ENCODE measurements at regions not wholly inside any gene's neighbourhood (a gene's known extent, or its start where the extent isn't known, plus 50 kb on each side); places are given as distances from the start of the nearest gene placed in this dataset.

DNA sequence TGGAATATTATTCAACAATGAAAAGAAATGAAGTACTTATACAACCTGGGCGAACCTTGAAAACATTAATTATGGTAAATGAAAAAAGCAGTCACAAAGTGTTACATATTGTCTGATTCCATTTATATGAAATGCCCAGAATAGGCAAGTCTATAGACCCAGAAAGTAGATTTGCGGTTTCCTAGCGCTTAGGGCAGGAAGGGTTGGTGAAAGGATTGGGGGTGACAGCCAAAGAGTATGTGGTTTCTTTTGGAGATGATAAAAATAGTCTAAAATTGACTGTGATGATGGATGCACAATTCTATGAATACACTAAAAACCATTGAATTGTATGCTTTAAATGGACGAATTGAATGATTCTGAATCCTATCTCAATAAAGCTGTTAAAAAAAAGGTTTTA is 55.8 kb downstream of the RESF1 start:
- TF ChIP-seq, protein P1, sequence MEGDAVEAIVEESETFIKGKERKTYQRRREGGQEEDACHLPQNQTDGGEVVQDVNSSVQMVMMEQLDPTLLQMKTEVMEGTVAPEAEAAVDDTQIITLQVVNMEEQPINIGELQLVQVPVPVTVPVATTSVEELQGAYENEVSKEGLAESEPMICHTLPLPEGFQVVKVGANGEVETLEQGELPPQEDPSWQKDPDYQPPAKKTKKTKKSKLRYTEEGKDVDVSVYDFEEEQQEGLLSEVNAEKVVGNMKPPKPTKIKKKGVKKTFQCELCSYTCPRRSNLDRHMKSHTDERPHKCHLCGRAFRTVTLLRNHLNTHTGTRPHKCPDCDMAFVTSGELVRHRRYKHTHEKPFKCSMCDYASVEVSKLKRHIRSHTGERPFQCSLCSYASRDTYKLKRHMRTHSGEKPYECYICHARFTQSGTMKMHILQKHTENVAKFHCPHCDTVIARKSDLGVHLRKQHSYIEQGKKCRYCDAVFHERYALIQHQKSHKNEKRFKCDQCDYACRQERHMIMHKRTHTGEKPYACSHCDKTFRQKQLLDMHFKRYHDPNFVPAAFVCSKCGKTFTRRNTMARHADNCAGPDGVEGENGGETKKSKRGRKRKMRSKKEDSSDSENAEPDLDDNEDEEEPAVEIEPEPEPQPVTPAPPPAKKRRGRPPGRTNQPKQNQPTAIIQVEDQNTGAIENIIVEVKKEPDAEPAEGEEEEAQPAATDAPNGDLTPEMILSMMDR (IDR thresholded peaks at IDR 0.05) = no peak
- TF ChIP-seq, protein P2, sequence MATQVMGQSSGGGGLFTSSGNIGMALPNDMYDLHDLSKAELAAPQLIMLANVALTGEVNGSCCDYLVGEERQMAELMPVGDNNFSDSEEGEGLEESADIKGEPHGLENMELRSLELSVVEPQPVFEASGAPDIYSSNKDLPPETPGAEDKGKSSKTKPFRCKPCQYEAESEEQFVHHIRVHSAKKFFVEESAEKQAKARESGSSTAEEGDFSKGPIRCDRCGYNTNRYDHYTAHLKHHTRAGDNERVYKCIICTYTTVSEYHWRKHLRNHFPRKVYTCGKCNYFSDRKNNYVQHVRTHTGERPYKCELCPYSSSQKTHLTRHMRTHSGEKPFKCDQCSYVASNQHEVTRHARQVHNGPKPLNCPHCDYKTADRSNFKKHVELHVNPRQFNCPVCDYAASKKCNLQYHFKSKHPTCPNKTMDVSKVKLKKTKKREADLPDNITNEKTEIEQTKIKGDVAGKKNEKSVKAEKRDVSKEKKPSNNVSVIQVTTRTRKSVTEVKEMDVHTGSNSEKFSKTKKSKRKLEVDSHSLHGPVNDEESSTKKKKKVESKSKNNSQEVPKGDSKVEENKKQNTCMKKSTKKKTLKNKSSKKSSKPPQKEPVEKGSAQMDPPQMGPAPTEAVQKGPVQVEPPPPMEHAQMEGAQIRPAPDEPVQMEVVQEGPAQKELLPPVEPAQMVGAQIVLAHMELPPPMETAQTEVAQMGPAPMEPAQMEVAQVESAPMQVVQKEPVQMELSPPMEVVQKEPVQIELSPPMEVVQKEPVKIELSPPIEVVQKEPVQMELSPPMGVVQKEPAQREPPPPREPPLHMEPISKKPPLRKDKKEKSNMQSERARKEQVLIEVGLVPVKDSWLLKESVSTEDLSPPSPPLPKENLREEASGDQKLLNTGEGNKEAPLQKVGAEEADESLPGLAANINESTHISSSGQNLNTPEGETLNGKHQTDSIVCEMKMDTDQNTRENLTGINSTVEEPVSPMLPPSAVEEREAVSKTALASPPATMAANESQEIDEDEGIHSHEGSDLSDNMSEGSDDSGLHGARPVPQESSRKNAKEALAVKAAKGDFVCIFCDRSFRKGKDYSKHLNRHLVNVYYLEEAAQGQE (IDR thresholded peaks at IDR 0.05; ENCODE audit: insufficient read depth in 1 of 2, low read depth in 2 of 2, low read length in 1 of 2) = no peak
